K562 (cell line): ENCODE measurements at regions not wholly inside any gene's neighbourhood (a gene's known extent, or its start where the extent isn't known, plus 50 kb on each side); places are given as distances from the start of the nearest gene placed in this dataset.

Experiments used
- ATAC-seq: fragments of 200-7000 bp; cut with Tn5 transposase; 3 replicates; pipeline ENCODE4 v1.9.1; 2020; ENCODE audit warnings: moderate library complexity
- BruUV-seq: library from RNA; stranded (reverse); fragments of 400-500 nt; replicated peaks from 2 replicates; lab custom pipeline; 2021; lab: Mats Ljungman, UMichigan
- CTCF ChIA-PET: fragments of 300-600 bp; formaldehyde crosslinking; extraction: SDS; loops from one replicate; lab custom pipeline; 2021; ENCODE audit warnings: low intra/inter-chr PET ratio; lab: Yijun Ruan, JAX
- POLR2A ChIA-PET: fragments of 300-600, 350-650 bp; sonication (Branson Sonifier 250); formaldehyde crosslinking; extraction: SDS; loops from one replicate; lab custom pipeline; 2021; ENCODE audit warnings: antibody characterized with exemption, inconsistent platforms; lab: Yijun Ruan, JAX
- DNase-seq, 4 experiments: peaks; one replicate each; pipeline versions ENCODE4 v3.0.0 to v3.0.0-alpha.2; 2011 to 2018; ENCODE audit warnings: low spot score in 3 of 4, mixed read lengths in 3 of 4; ENCODE audit errors: extremely low read depth in 1 of 4
- FAIRE-seq: peaks from 2 replicates; lab custom pipeline; 2011; peaks lifted over from hg19 to GRCh38; lab: Jason Lieb, UNC
- H2AFZ ChIP-seq: 2 replicates; pipeline ENCODE4 v1.6.0; 2011; ENCODE audit warnings: low read depth, low read length, control low read depth, inconsistent platforms
- H3K27ac ChIP-seq: fragments of 200-600 bp; 3 replicates; pipeline ENCODE4 v1.8.0; 2011; ENCODE audit warnings: low read depth, mild to moderate bottlenecking, control low read depth, inconsistent platforms, low read length, moderate library complexity, mixed read lengths; ENCODE audit errors: extremely low read depth
- H3K27me3 ChIP-seq, 2 experiments: fragments of 300-600 bp in 1 of 2; 2 replicates in 1 of 2; 3 replicates in 1 of 2; pipeline versions ENCODE4 v1.6.0 to v1.8.0; 2011; ENCODE audit warnings: inconsistent platforms in 2 of 2, low read length in 2 of 2, mild to moderate bottlenecking in 1 of 2, mixed read lengths in 1 of 2, moderate library complexity in 1 of 2; ENCODE audit not compliant: control insufficient read depth in 2 of 2, insufficient read depth in 2 of 2
- H3K36me3 ChIP-seq: fragments of 300-600 bp; 3 replicates; pipeline ENCODE4 v1.8.0; 2011; ENCODE audit warnings: mild to moderate bottlenecking, low read length, inconsistent platforms; ENCODE audit not compliant: control insufficient read depth, insufficient read depth
- H3K4me1 ChIP-seq, 2 experiments: fragments of 200-600 bp in 1 of 2; replicated peaks in 1 of 2; 2 replicates in 1 of 2; 3 replicates in 1 of 2; pipeline versions ENCODE4 v1.5.1 to v1.8.0; 2011; ENCODE audit warnings: inconsistent platforms in 2 of 2, low read length in 2 of 2, mild to moderate bottlenecking in 1 of 2, mixed read lengths in 1 of 2, moderate library complexity in 1 of 2; ENCODE audit not compliant: control insufficient read depth in 2 of 2, insufficient read depth in 2 of 2
- H3K4me2 ChIP-seq: 2 replicates; pipeline ENCODE4 v1.6.1; 2011; ENCODE audit warnings: low read length, control low read depth, inconsistent platforms, mixed read lengths; ENCODE audit not compliant: insufficient read depth
- H3K4me3 ChIP-seq: fragments of 200-600 bp; sonication (generic), shearing (Covaris generic); 2 replicates; pipeline ENCODE4 v1.5.1; 2016; ENCODE audit warnings: control low read depth, inconsistent platforms
- H3K79me2 ChIP-seq: fragments of 200-600 bp; 3 replicates; pipeline ENCODE4 v1.8.0; 2011; ENCODE audit warnings: low read length, inconsistent platforms; ENCODE audit not compliant: control insufficient read depth, insufficient read depth
- H3K9ac ChIP-seq, 2 experiments: 2 replicates each; pipeline versions ENCODE4 v1.6.0 to v1.6.1; 2011; ENCODE audit warnings: low read depth in 2 of 2, low read length in 2 of 2, control low read depth in 1 of 2, inconsistent platforms in 1 of 2, mild to moderate bottlenecking in 1 of 2, mixed read lengths in 1 of 2; ENCODE audit not compliant: insufficient read depth in 1 of 2
- H3K9me1 ChIP-seq: one replicate; pipeline ENCODE4 v1.6.0; 2011; ENCODE audit warnings: inconsistent platforms, mild to moderate bottlenecking, low read length, moderate library complexity; ENCODE audit not compliant: control insufficient read depth, insufficient read depth
- H3K9me3 ChIP-seq: replicated peaks from 2 replicates; pipeline ENCODE4 v1.5.1; 2011; ENCODE audit warnings: low read depth, low read length, inconsistent platforms; ENCODE audit not compliant: control insufficient read depth, insufficient read depth
- H4K20me1 ChIP-seq: replicated peaks from 2 replicates; pipeline ENCODE4 v1.6.1; 2011; ENCODE audit warnings: low read length, inconsistent platforms, mixed read lengths; ENCODE audit not compliant: control insufficient read depth, insufficient read depth
- CHD7 ChIP-seq: fragments of 200-600 bp; sonication (generic); IDR thresholded peaks from one replicate; pipeline ENCODE4 v1.6.1; 2012; ENCODE audit warnings: mild to moderate bottlenecking, low read depth, low read length, inconsistent platforms
- DACH1 ChIP-seq: fragments of 450-650 bp; IDR thresholded peaks from 2 replicates; pipeline ENCODE4 v1.6.1; 2018; ENCODE audit not compliant: partially characterized antibody
- EHMT2 ChIP-seq: fragments of 450-650 bp; IDR thresholded peaks from 2 replicates; pipeline ENCODE4 v1.6.1; 2018; ENCODE audit warnings: antibody characterized with exemption
- MNT ChIP-seq, 2 experiments: fragments of 450-650 bp; conservative IDR thresholded peaks; 2 replicates each; pipeline ENCODE4 v1.6.1; 2017; ENCODE audit warnings: mild to moderate bottlenecking in 2 of 2, moderate library complexity in 2 of 2
- SAFB ChIP-seq: fragments of 200-400 bp; formaldehyde crosslinking; IDR thresholded peaks from 2 replicates; pipeline ENCODE4 v1.6.1; 2017; ENCODE audit warnings: low read depth, low read length, borderline replicate concordance
- SAFB2 ChIP-seq: fragments of 200-400 bp; formaldehyde crosslinking; IDR thresholded peaks from 2 replicates; pipeline ENCODE4 v1.6.1; 2018; ENCODE audit warnings: borderline replicate concordance, low read length, low read depth, moderate library complexity; ENCODE audit not compliant: severe bottlenecking
- SREBF2 ChIP-seq: sonication (generic); formaldehyde crosslinking; IDR thresholded peaks from 2 replicates; pipeline ENCODE4 v1.4.0; 2020; ENCODE audit warnings: mild to moderate bottlenecking, missing genetic modification reagents
- TFAP4 ChIP-seq: sonication (generic); formaldehyde crosslinking; IDR thresholded peaks from 2 replicates; pipeline ENCODE4 v1.8.0; 2022; ENCODE audit warnings: missing genetic modification reagents, mild to moderate bottlenecking, moderate library complexity, borderline replicate concordance
- ZNF224 ChIP-seq: sonication (generic); formaldehyde crosslinking; IDR thresholded peaks from 2 replicates; pipeline ENCODE4 v1.8.0; 2022; ENCODE audit warnings: mild to moderate bottlenecking, missing genetic modification reagents
- ZSCAN29 ChIP-seq: fragments of 450-650 bp; IDR thresholded peaks from 2 replicates; pipeline ENCODE4 v1.6.1; 2017
- WGBS: fragments of 100-300 bp; shearing (Covaris generic); methylation state at CpG from one replicate; pipeline ENCODE4 v1.1.6; 2016; ENCODE audit warnings: low coverage, mixed read lengths; ENCODE audit not compliant: insufficient coverage; ENCODE audit errors: missing lambda C conversion rate; 5-methylcytosine and 5-hydroxymethylcytosine counted together
- in situ Hi-C: fragments of 300-500 bp; cut with MboI; formaldehyde crosslinking; loops from 4 replicates; pipeline ENCODE4 v1.15.0; 2018; ENCODE audit warnings: inconsistent platforms, mixed read lengths
- intact Hi-C: fragments of 100-400 bp; cut with micrococcal nuclease; formaldehyde crosslinking; loops from 2 replicates; pipeline ENCODE4 v1.14.2; 2022

GRCh38 chr12:67782573-67782972 lies 134.0 kb downstream of the DYRK2 start:
- FAIRE-seq (no peak), DNase-seq (no peak), ATAC-seq (no peak)
- 7% methylated on average over 1 of the region's 1 CpG for WGBS
- H3K27ac ChIP-seq: no peak overlapping the region
- H3K36me3 ChIP-seq: no peaks in the 10 kb centered on the region
- H4K20me1 ChIP-seq: no peaks in the 10 kb centered on the region
- ChIA-PET POLR2A (no interaction called here), CTCF (no interaction called here)
- no peaks in the 10 kb centered on the region for H3K27me3 ChIP-seq
- H3K9me3 ChIP-seq: no peaks in the 10 kb centered on the region
- H3K9me1 ChIP-seq: no peaks in the 10 kb centered on the region
- H3K9ac ChIP-seq: no peak overlapping the region
- in situ Hi-C loops (no loop called here), intact Hi-C loops (no loop called here)
- H3K4me2 ChIP-seq: no peak overlapping the region
- no TSS peak for BruUV-seq
- no peaks in the 10 kb centered on the region for H3K79me2 ChIP-seq
- no peak overlapping the region for H2AFZ ChIP-seq
- no peak overlapping the region for H3K4me3 ChIP-seq
- no peaks in the 10 kb centered on the region for H3K4me1 ChIP-seq
- TF ChIP-seq EHMT2 (no peak), DACH1 (no peak), TFAP4 (CRISPR knock-in tag) (no peak), MNT (conservative IDR thresholded peaks at IDR 0.05) (no peak), SAFB (no peak), ZSCAN29 (no peak), CHD7 (no peak), ZNF224 (CRISPR knock-in tag) (no peak), SREBF2 (no peak), SAFB2 (no peak)
